T-cell (primary cell): ENCODE measurements at regions not wholly inside any gene's neighbourhood (a gene's known extent, or its start where the extent isn't known, plus 50 kb on each side); places are given as distances from the start of the nearest gene placed in this dataset.

ENCODE experiments used
- ATAC-seq, 4 experiments: fragments of 200-7000 bp in 3 of 4; fragments of 150-1000 bp in 1 of 4; cut with Tn5 transposase; replicated peaks in 1 of 4; 1 replicate in 3 of 4; 2 replicates in 1 of 4; pipeline ENCODE4 v1.10.0; 2021; ENCODE audit warnings: moderate library complexity in 3 of 4, mild to moderate bottlenecking in 2 of 4, moderate number of reproducible peaks in 1 of 4
- CTCF ChIA-PET, 2 donors: fragments of 300-600 bp; sonication (Branson Sonifier 250); formaldehyde crosslinking; loops; one replicate each; lab custom pipeline; 2022; ENCODE audit warnings: antibody characterized with exemption in 2 of 2; lab: Charles Lee
- POLR2A ChIA-PET, 2 donors: fragments of 300-600 bp; sonication (Branson Sonifier 250); formaldehyde crosslinking; loops; one replicate each; lab custom pipeline; 2022; ENCODE audit warnings: antibody characterized with exemption in 2 of 2; lab: Charles Lee
- DNase-seq, 35 experiments: peaks; one replicate each; pipeline versions ENCODE4 v3.0.0 to v3.0.0-alpha.2; 2013 to 2023
- H3K27ac ChIP-seq: one replicate; pipeline ENCODE4 v1.5.1; 2013; ENCODE audit warnings: low read length
- H3K27me3 ChIP-seq, 2 experiments: replicated peaks in 1 of 2; 1 replicate in 1 of 2; 2 replicates in 1 of 2; pipeline versions ENCODE4 v1.6.1 to v1.7.0; 2013; ENCODE audit warnings: low read length in 1 of 2, mixed read lengths in 1 of 2; ENCODE audit not compliant: control insufficient read depth in 2 of 2, insufficient read depth in 2 of 2; ENCODE audit errors: extremely low read depth in 1 of 2
- H3K36me3 ChIP-seq, 2 donors: 1 replicate in 1 of 2; 2 replicates in 1 of 2; pipeline versions ENCODE4 v1.6.1 to v1.7.0; 2013; ENCODE audit warnings: low read length in 1 of 2; ENCODE audit not compliant: control insufficient read depth in 2 of 2, insufficient read depth in 1 of 2; ENCODE audit errors: extremely low read depth in 1 of 2
- H3K4me1 ChIP-seq, 2 experiments: 1 replicate in 1 of 2; 2 replicates in 1 of 2; pipeline versions ENCODE4 v1.6.1 to v1.7.0; 2013; ENCODE audit warnings: low read length in 2 of 2, mixed read lengths in 1 of 2; ENCODE audit not compliant: insufficient read depth in 2 of 2, control insufficient read depth in 1 of 2; ENCODE audit errors: extremely low read depth in 1 of 2
- H3K4me3 ChIP-seq, 2 donors: 1 replicate in 1 of 2; 2 replicates in 1 of 2; pipeline versions ENCODE4 v1.5.1 to v1.7.0; 2013; ENCODE audit warnings: mild to moderate bottlenecking in 2 of 2, low read length in 1 of 2, moderate library complexity in 1 of 2; ENCODE audit not compliant: control insufficient read depth in 1 of 2; ENCODE audit errors: extremely low read depth in 1 of 2
- H3K9me3 ChIP-seq: 2 replicates; pipeline ENCODE4 v1.7.0; 2013
- H3K27ac Mint-ChIP-seq, 2 donors: one replicate each; pipeline ENCODE4 v1.8.0; 2020 to 2021; ENCODE audit warnings: mild to moderate bottlenecking in 2 of 2, mixed read lengths in 2 of 2
- H3K27me3 Mint-ChIP-seq, 2 donors: one replicate each; pipeline ENCODE4 v1.8.0; 2021 to 2022; ENCODE audit warnings: mixed read lengths in 2 of 2
- H3K36me3 Mint-ChIP-seq: one replicate; pipeline ENCODE4 v1.8.0; 2021; ENCODE audit warnings: mixed read lengths
- H3K4me1 Mint-ChIP-seq, 3 donors: one replicate each; pipeline ENCODE4 v1.8.0; 2020 to 2022; ENCODE audit warnings: mixed read lengths in 3 of 3, mild to moderate bottlenecking in 1 of 3
- H3K4me3 Mint-ChIP-seq, 3 donors: one replicate each; pipeline ENCODE4 v1.8.0; 2020 to 2022; ENCODE audit warnings: mild to moderate bottlenecking in 3 of 3, mixed read lengths in 3 of 3, moderate library complexity in 3 of 3
- H3K9me3 Mint-ChIP-seq, 3 donors: one replicate each; pipeline ENCODE4 v1.8.0; 2020 to 2022; ENCODE audit warnings: mixed read lengths in 3 of 3
- WGBS: methylation state at CpG from one replicate; pipeline ENCODE4 v1.1.5; 2013; ENCODE audit warnings: missing lambda C conversion rate; ENCODE audit not compliant: insufficient coverage; 5-methylcytosine and 5-hydroxymethylcytosine counted together

DNA sequence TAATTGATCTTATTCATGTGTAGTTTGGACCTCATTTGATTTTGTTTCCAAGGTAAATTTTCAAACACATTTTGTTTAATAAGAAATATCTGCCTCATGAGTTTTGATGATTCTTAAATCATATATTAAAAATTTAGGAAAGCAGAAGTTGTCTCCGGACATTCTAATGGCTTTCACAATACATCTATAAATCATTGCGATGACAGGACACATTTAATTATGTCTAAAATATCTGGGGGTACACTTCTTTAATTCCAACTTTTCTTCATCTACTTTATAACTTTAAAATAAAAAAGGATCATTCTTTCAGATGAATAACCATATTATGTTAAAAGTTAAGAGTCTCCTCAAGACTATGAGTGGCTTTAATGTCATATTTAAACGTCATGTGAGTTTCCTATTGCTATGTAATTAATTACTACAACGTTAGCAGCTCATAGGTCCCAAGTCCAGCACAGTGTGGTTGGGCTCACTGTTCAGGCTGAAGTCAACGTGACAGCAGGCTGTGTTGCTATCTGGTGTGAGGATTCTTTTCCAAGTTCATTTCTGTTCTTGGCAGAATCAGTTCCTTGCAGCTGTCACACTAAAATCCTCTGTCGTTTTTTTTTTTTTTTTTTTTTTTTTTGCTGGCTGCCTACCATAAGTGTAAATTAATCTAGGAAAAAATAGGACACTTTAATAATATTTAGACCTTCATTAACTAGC lies 893.5 kb downstream of the LTN1 start:
- Mint-ChIP-seq H3K27me3 (no peaks in the 10 kb centered on the region), H3K9me3 (no peaks in the 10 kb centered on the region), H3K27ac (no peak overlapping the region), H3K36me3 (no peaks in the 10 kb centered on the region), H3K4me3 (no peak overlapping the region), H3K4me1 (no peaks in the 10 kb centered on the region)
- Histone ChIP-seq H3K4me3 (no peak overlapping the region), H3K27me3 (no peaks in the 10 kb centered on the region), H3K36me3 (no peaks in the 10 kb centered on the region), H3K9me3 (no peaks in the 10 kb centered on the region), H3K27ac (no peak overlapping the region), H3K4me1 (no peaks in the 10 kb centered on the region)
- POLR2A ChIA-PET, result interaction anchor here in 1 of 2 donors (0.6 kb wide), 1 partner anchor 12 kb away, joined by 3 read pairs; no protein-coding TSS in a partner anchor
- DNase-seq, result no peak
- no CpG with 5 or more reads among the region's 6 CpGs for WGBS
- no peak for ATAC-seq
- CTCF ChIA-PET, result no interaction called here

DNA sequence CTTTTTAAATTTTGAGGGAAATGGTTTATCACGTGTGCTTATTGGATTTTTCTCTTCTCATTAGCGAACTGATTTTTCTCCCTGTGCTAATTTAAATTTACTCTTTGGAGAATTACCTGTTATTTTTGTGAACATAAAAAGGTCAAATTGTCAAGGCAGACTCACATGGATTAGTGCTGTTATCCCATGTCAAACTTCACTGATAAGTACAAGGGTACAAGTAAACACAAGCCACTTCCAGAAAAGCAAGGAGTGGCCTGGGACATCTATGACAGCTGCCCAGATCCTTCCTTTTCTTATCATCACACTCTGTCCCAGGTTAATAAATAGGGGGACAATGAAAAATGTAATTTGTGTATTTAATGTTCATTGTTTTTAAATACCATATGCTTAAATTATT lies 901.2 kb downstream of the LTN1 start:
- Mint-ChIP-seq H3K4me1 (no peaks in the 10 kb centered on the region), H3K27ac (no peak overlapping the region), H3K36me3 (no peaks in the 10 kb centered on the region), H3K9me3 (no peaks in the 10 kb centered on the region), H3K4me3 (no peak overlapping the region), H3K27me3 (no peaks in the 10 kb centered on the region)
- CTCF ChIA-PET, result no interaction called here
- Histone ChIP-seq H3K27me3 (peaks cover 0 to 4% of the 10 kb centered on the region in 2 experiments), H3K27ac (no peak overlapping the region), H3K9me3 (no peaks in the 10 kb centered on the region), H3K4me3 (no peak overlapping the region), H3K36me3 (no peaks in the 10 kb centered on the region), H3K4me1 (no peaks in the 10 kb centered on the region)
- DNase-seq (no peak), ATAC-seq (no peak)
- POLR2A ChIA-PET, result no interaction called here
- no CpG with 5 or more reads among the region's 2 CpGs for WGBS

DNA sequence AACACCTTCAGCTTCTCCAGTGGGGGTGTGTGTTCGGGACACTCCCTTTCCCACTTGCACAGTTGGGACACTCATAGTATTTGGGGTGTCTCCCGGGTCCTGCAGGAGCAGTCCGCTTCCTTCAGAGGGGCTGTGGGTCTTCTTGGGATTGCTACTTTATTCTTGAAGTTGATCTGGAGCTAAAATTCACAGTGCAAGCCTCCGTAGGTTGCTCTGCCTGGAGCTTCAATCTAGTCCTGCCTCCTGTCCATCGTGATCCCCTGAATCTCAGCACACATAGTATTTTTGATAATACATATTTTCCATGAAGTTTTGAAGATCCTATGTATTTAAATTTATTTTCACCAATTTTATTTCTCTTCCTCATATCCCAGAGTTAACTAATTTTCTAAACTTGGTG lies 902.1 kb downstream of the LTN1 start:
- no peaks in the 10 kb centered on the region for H3K36me3 ChIP-seq
- Mint-ChIP-seq H3K4me3 (no peak overlapping the region), H3K9me3 (no peaks in the 10 kb centered on the region), H3K27ac (no peak overlapping the region), H3K27me3 (no peaks in the 10 kb centered on the region), H3K4me1 (no peaks in the 10 kb centered on the region), H3K36me3 (no peaks in the 10 kb centered on the region)
- DNase-seq, result no peak
- H3K27me3 ChIP-seq, result peaks cover 0 to 4% of the 10 kb centered on the region in 2 experiments
- no peak overlapping the region for H3K4me3 ChIP-seq
- POLR2A ChIA-PET, result no interaction called here
- no peaks in the 10 kb centered on the region for H3K9me3 ChIP-seq
- no CpG with 5 or more reads among the region's 5 CpGs for WGBS
- CTCF ChIA-PET, result no interaction called here
- H3K27ac ChIP-seq, result no peak overlapping the region
- H3K4me1 ChIP-seq, result no peaks in the 10 kb centered on the region
- no peak for ATAC-seq

DNA sequence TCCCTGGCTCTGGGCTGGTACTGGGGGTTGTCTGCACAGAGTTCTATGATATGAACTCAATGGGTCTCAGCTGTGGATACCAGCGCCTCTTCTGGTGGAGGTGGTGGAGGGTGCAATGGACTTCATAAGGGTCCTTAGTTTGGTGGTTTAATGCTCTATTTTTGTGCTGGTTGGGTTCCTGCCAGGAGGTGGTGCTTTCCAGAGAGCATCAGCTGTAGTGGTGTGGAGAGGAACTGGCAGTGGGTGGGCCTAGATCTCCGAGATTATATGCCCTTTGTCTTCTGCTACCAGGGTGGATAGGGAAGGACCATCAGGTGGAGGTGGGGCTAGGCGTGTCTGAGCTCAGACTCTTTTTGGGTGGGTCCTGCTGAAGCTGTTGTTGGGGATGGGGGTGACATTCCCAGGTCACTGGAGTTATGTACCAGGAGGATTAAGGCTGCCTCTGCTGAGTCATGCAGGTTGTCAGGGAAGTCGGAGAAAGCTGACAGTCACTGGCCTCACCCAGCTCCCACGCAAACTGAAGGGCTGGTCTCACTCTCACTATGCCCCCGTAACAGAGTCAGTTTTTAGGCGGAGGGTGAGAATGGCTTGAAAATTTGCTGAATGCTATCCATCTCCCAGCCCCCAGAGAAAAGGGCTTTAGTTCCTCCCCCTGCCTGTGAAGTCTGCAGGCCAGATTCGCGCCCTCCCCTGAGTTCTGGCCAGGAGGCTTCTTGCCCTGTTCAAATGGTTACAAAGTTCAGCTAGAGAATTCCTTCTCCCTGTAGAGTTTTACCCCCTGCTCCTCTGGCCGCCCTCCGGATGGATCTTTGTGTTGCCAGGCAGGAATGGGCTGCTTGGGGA lies 902.9 kb downstream of the LTN1 start:
- H3K9me3 ChIP-seq, result no peaks in the 10 kb centered on the region
- Mint-ChIP-seq H3K27me3 (no peaks in the 10 kb centered on the region), H3K27ac (no peak overlapping the region), H3K36me3 (no peaks in the 10 kb centered on the region), H3K9me3 (peaks cover 0 to 7% (median 0%) of the 10 kb centered on the region in 3 donors), H3K4me1 (no peaks in the 10 kb centered on the region), H3K4me3 (no peak overlapping the region)
- WGBS, result 84% methylated on average over 4 of the region's 11 CpGs
- ChIA-PET CTCF (no interaction called here), POLR2A (no interaction called here)
- ATAC-seq, result no peak
- H3K36me3 ChIP-seq, result no peaks in the 10 kb centered on the region
- H3K27ac ChIP-seq, result no peak overlapping the region
- no peaks in the 10 kb centered on the region for H3K4me1 ChIP-seq
- peaks cover 0 to 4% of the 10 kb centered on the region in 2 experiments for H3K27me3 ChIP-seq
- H3K4me3 ChIP-seq, result no peak overlapping the region
- DNase-seq, result no peak

DNA sequence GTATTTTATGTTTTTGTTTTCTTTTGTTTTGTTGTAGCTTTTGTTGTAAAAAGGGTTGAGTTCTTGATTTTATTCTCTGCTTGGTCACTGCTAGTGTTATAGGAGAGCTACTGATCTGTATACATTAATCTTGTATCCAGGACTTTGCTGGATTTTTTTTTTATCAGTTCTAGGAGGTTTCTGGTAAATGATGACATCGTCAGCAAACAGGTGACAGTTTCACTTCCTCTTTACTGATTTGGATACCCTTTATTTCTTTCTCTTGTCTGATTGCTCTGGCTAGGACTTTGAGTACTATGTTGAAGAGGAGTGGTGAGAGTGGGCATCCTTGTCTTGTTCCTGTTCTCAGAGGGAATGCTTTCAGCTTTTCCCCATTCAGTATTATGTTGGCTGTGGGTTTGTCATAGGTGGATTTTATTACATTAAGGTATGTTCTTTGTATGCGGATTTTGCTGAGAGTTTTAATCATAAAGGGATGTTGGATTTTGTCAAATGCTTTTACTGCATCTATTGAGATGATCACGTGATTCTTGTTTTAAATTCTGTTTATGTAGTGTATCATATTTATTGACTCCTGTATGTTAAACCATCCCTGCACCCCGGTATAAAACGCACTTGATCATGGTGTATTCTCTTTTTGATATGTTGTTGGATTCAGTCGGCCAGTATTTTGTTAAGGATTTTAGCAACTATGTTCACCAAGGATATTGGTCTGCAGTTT lies 905.7 kb downstream of the LTN1 start:
- Histone ChIP-seq H3K9me3 (no peaks in the 10 kb centered on the region), H3K4me1 (no peaks in the 10 kb centered on the region), H3K4me3 (no peak overlapping the region), H3K36me3 (no peaks in the 10 kb centered on the region), H3K27me3 (peaks cover 0 to 4% of the 10 kb centered on the region in 2 experiments), H3K27ac (no peak overlapping the region)
- ATAC-seq (no peak), DNase-seq (no peak)
- no peaks in the 10 kb centered on the region for H3K36me3 Mint-ChIP-seq
- 80% methylated on average over 1 of the region's 6 CpGs for WGBS
- POLR2A ChIA-PET, result interaction anchor here in 1 of 2 donors (0.5 kb wide), 1 partner anchor 13 kb away, joined by 3 read pairs; no protein-coding TSS in a partner anchor
- no peak overlapping the region for H3K27ac Mint-ChIP-seq
- no peak overlapping the region for H3K4me3 Mint-ChIP-seq
- H3K9me3 Mint-ChIP-seq, result peaks cover 0 to 15% (median 2%) of the 10 kb centered on the region in 3 donors
- CTCF ChIA-PET, result no interaction called here
- H3K27me3 Mint-ChIP-seq, result no peaks in the 10 kb centered on the region
- H3K4me1 Mint-ChIP-seq, result no peaks in the 10 kb centered on the region

DNA sequence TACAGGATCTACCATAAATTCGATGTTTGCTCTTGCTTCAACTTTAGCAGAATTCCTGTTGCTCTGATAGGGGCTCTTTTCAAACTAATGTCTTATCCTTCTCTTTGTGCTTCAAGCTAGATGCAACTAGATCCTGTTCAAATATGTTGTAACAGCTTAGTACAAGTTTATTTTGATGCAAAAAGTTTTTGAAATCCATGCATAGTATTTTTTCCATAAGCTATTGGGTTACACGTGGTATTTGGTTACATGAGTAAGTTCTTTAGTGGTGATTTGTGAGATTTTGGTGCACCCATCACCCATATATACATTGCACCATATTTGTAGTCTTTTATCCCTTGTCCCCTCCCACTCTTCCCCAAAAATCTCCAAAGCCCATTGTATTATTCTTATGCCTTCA lies 907.7 kb downstream of the LTN1 start:
- no peak overlapping the region for H3K27ac ChIP-seq
- H3K4me1 ChIP-seq, result no peaks in the 10 kb centered on the region
- no peaks in the 10 kb centered on the region for H3K27me3 ChIP-seq
- Mint-ChIP-seq H3K4me1 (no peaks in the 10 kb centered on the region), H3K4me3 (no peak overlapping the region), H3K27me3 (no peaks in the 10 kb centered on the region), H3K36me3 (no peaks in the 10 kb centered on the region), H3K9me3 (peaks cover 0 to 15% (median 2%) of the 10 kb centered on the region in 3 donors), H3K27ac (no peak overlapping the region)
- DNase-seq (no peak), ATAC-seq (no peak)
- H3K9me3 ChIP-seq, result no peaks in the 10 kb centered on the region
- H3K36me3 ChIP-seq, result no peaks in the 10 kb centered on the region
- ChIA-PET POLR2A (no interaction called here), CTCF (no interaction called here)
- no CpG with 5 or more reads among the region's 2 CpGs for WGBS
- H3K4me3 ChIP-seq, result no peak overlapping the region
